Parathyroid adenoma (tissue), 2 donors: ENCODE measurements at regions not wholly inside any gene's neighbourhood (a gene's known extent, or its start where the extent isn't known, plus 50 kb on each side); places are given as distances from the start of the nearest gene placed in this dataset.

ENCODE experiments used
- H2AFZ ChIP-seq: fragments of 300-600 bp; sonication (generic); one replicate; pipeline ENCODE4 v1.7.0; 2017; ENCODE audit warnings: antibody characterized with exemption, mild to moderate bottlenecking
- H3K27ac ChIP-seq: fragments of 300-600 bp; sonication (generic); one replicate; pipeline ENCODE4 v1.7.0; 2017
- H3K27me3 ChIP-seq: fragments of 300-600 bp; sonication (generic); one replicate; pipeline ENCODE4 v1.7.0; 2017; ENCODE audit warnings: low read length; ENCODE audit not compliant: control insufficient read depth, insufficient read depth
- H3K36me3 ChIP-seq: fragments of 300-600 bp; sonication (generic); one replicate; pipeline ENCODE4 v1.7.0; 2017; ENCODE audit warnings: low read length; ENCODE audit not compliant: control insufficient read depth, insufficient read depth
- H3K4me1 ChIP-seq: fragments of 300-600 bp; sonication (generic); one replicate; pipeline ENCODE4 v1.7.0; 2017; ENCODE audit warnings: control low read depth
- H3K4me2 ChIP-seq: fragments of 300-600 bp; sonication (generic); one replicate; pipeline ENCODE4 v1.7.0; 2017; ENCODE audit warnings: low read length
- H3K4me3 ChIP-seq: fragments of 300-600 bp; sonication (generic); one replicate; pipeline ENCODE4 v1.7.0; 2017; ENCODE audit warnings: low read depth, low read length
- H3K79me2 ChIP-seq: fragments of 300-600 bp; sonication (generic); one replicate; pipeline ENCODE4 v1.7.0; 2017; ENCODE audit warnings: control low read depth
- H3K9ac ChIP-seq: fragments of 300-600 bp; sonication (generic); one replicate; pipeline ENCODE4 v1.7.0; 2017; ENCODE audit warnings: mild to moderate bottlenecking
- H3K9me3 ChIP-seq: fragments of 300-600 bp; sonication (generic); one replicate; pipeline ENCODE4 v1.7.0; 2017; ENCODE audit warnings: low read length; ENCODE audit not compliant: control insufficient read depth
- CTCF ChIP-seq: fragments of 300-600 bp; sonication (generic); IDR thresholded peaks from one replicate; pipeline ENCODE4 v1.7.0; 2017; ENCODE audit warnings: antibody characterized with exemption, mild to moderate bottlenecking
- donor health status: primary hyperparathyroidism.

- Histone ChIP-seq H3K27me3 (no peaks in the 10 kb centered on the region), H3K79me2 (no peaks in the 10 kb centered on the region), H2AFZ (no peak overlapping the region), H3K36me3 (no peaks in the 10 kb centered on the region), H3K4me3 (no peak overlapping the region), H3K4me2 (no peak overlapping the region), H3K9ac (no peak overlapping the region), H3K9me3 (no peaks in the 10 kb centered on the region), H3K4me1 (no peaks in the 10 kb centered on the region), H3K27ac (no peak overlapping the region)
- TF ChIP-seq CTCF: no peak
Measured at GRCh38 chr22:48578138-48579042, 1249.3 kb downstream of the BRD1 start.

GRCh38 chr22:48577691-48578090 lies 1250.0 kb downstream of the BRD1 start:
- Histone ChIP-seq H3K9me3 (no peaks in the 10 kb centered on the region), H3K4me3 (no peak overlapping the region), H3K27me3 (no peaks in the 10 kb centered on the region), H3K4me2 (no peak overlapping the region), H2AFZ (no peak overlapping the region), H3K27ac (no peak overlapping the region), H3K9ac (no peak overlapping the region), H3K36me3 (no peaks in the 10 kb centered on the region), H3K79me2 (no peaks in the 10 kb centered on the region), H3K4me1 (no peaks in the 10 kb centered on the region)
- TF ChIP-seq CTCF: no peak

GRCh38 chr22:48577014-48577690 lies 1250.5 kb downstream of the BRD1 start:
- H3K79me2 ChIP-seq: no peaks in the 10 kb centered on the region
- peak overlapping the region; percentile 62 for H3K4me2 ChIP-seq
- H3K9ac ChIP-seq: no peak overlapping the region
- no peaks in the 10 kb centered on the region for H3K9me3 ChIP-seq
- H3K27ac ChIP-seq: no peak overlapping the region
- H3K4me1 ChIP-seq: no peaks in the 10 kb centered on the region
- no peaks in the 10 kb centered on the region for H3K27me3 ChIP-seq
- no peak overlapping the region for H2AFZ ChIP-seq
- H3K4me3 ChIP-seq: peak overlapping the region; percentile 3
- no peaks in the 10 kb centered on the region for H3K36me3 ChIP-seq
- no peak for TF ChIP-seq CTCF

GRCh38 chr22:48576333-48577013 lies 1251.2 kb downstream of the BRD1 start:
- Histone ChIP-seq H3K36me3 (no peaks in the 10 kb centered on the region), H3K27me3 (no peaks in the 10 kb centered on the region), H3K4me3 (peak overlapping the region; percentile 42), H3K79me2 (no peaks in the 10 kb centered on the region), H2AFZ (no peak overlapping the region), H3K4me2 (peak overlapping the region; percentile 62), H3K27ac (no peak overlapping the region), H3K9me3 (no peaks in the 10 kb centered on the region), H3K9ac (no peak overlapping the region), H3K4me1 (no peaks in the 10 kb centered on the region)
- TF ChIP-seq CTCF: peak; percentile 15
